ENCODE measurements at regions not wholly inside any gene's neighbourhood (a gene's known extent, or its start where the extent isn't known, plus 50 kb on each side); places are given as distances from the start of the nearest gene placed in this dataset.

- Histone ChIP-seq H3K27ac (no peak overlapping the region), H3K27me3 (no peaks in the 10 kb centered on the region), H3K9ac (ENCODE audit: low read depth in 2 of 2, low read length in 2 of 2) (no peak overlapping the region), H3K4me1 (no peaks in the 10 kb centered on the region), H3K36me3 (no peaks in the 10 kb centered on the region), H3K9me3 (no peaks in the 10 kb centered on the region), H3K4me3 (no peak overlapping the region)
- TF ChIP-seq, protein P1, sequence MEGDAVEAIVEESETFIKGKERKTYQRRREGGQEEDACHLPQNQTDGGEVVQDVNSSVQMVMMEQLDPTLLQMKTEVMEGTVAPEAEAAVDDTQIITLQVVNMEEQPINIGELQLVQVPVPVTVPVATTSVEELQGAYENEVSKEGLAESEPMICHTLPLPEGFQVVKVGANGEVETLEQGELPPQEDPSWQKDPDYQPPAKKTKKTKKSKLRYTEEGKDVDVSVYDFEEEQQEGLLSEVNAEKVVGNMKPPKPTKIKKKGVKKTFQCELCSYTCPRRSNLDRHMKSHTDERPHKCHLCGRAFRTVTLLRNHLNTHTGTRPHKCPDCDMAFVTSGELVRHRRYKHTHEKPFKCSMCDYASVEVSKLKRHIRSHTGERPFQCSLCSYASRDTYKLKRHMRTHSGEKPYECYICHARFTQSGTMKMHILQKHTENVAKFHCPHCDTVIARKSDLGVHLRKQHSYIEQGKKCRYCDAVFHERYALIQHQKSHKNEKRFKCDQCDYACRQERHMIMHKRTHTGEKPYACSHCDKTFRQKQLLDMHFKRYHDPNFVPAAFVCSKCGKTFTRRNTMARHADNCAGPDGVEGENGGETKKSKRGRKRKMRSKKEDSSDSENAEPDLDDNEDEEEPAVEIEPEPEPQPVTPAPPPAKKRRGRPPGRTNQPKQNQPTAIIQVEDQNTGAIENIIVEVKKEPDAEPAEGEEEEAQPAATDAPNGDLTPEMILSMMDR (IDR thresholded peaks at IDR 0.05) = no peak
- intact Hi-C loops (cut with DNase I) = no loop called here
- DNase-seq = no peak
Measured at GRCh38 chr15:23750179-23750578, 63.1 kb upstream of the NDN start.

- H3K27ac ChIP-seq = no peak overlapping the region
- intact Hi-C loops (cut with DNase I) = no loop called here
- H3K4me3 ChIP-seq = no peak overlapping the region
- no peaks in the 10 kb centered on the region for H3K9me3 ChIP-seq
- no peak overlapping the region for H3K9ac ChIP-seq (ENCODE audit: low read depth in 2 of 2, low read length in 2 of 2)
- TF ChIP-seq, protein P1 (IDR thresholded peaks at IDR 0.05) = no peak
- DNase-seq = no peak
- no peaks in the 10 kb centered on the region for H3K27me3 ChIP-seq
- H3K36me3 ChIP-seq = no peaks in the 10 kb centered on the region
- H3K4me1 ChIP-seq = no peaks in the 10 kb centered on the region
Measured at GRCh38 chr15:23750776-23751175, 63.7 kb upstream of the NDN start.

GRCh38 chr15:23753248-23753647, 66.1 kb upstream of the NDN start:
- Histone ChIP-seq H3K36me3 (no peaks in the 10 kb centered on the region), H3K9ac (ENCODE audit: low read depth in 2 of 2, low read length in 2 of 2) (no peak overlapping the region), H3K4me1 (no peaks in the 10 kb centered on the region), H3K9me3 (no peaks in the 10 kb centered on the region), H3K27ac (no peak overlapping the region), H3K4me3 (no peak overlapping the region), H3K27me3 (no peaks in the 10 kb centered on the region)
- intact Hi-C loops (cut with DNase I) = no loop called here
- DNase-seq = no peak
- TF ChIP-seq, protein P1 (IDR thresholded peaks at IDR 0.05) = no peak

- H3K4me1 ChIP-seq = no peaks in the 10 kb centered on the region
Measured at GRCh38 chr15:23758891-23759290, 71.8 kb upstream of the NDN start.

DNA sequence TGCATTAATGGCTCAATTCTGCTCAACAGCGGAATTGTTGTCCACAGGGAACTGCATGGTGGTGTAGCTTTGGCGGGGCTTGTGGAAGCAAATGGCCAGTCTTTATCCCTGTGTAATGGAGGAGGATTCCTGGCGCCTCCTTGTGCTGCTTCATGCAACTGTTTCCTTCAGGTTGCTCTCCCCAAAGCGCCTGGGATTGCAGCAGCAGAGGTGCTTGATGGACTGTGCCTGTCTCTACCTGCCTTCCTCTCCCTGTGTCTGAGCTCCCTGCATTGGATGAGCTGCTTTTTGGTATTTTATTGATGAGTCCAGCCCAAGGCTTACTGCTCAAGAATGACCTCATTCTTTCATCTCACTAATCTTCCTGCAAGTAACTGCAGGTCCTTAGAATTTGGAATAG, 72.9 kb upstream of the NDN start:
- Histone ChIP-seq H3K9me3 (no peaks in the 10 kb centered on the region), H3K4me3 (no peak overlapping the region), H3K4me1 (no peaks in the 10 kb centered on the region), H3K9ac (ENCODE audit: low read depth in 2 of 2, low read length in 2 of 2) (no peak overlapping the region), H3K36me3 (no peaks in the 10 kb centered on the region), H3K27me3 (no peaks in the 10 kb centered on the region), H3K27ac (no peak overlapping the region)
- intact Hi-C loops (cut with DNase I) = no loop called here
- no peak for DNase-seq
- TF ChIP-seq, protein P1 (IDR thresholded peaks at IDR 0.05) = no peak

More at GRCh38 chr15:23758891-23759290, 71.8 kb upstream of the NDN start:
- Histone ChIP-seq H3K9ac (ENCODE audit: low read depth in 2 of 2, low read length in 2 of 2) (no peak overlapping the region), H3K27ac (no peak overlapping the region), H3K9me3 (no peaks in the 10 kb centered on the region), H3K27me3 (no peaks in the 10 kb centered on the region), H3K4me3 (no peak overlapping the region), H3K36me3 (no peaks in the 10 kb centered on the region)
- intact Hi-C loops (cut with DNase I) = no loop called here
- no peak for DNase-seq
- TF ChIP-seq, protein P1 (IDR thresholded peaks at IDR 0.05) = no peak

GRCh38 chr15:23761386-23761785, 74.3 kb upstream of the NDN start:
- Histone ChIP-seq H3K4me1 (no peaks in the 10 kb centered on the region), H3K9ac (ENCODE audit: low read depth in 2 of 2, low read length in 2 of 2) (no peak overlapping the region), H3K9me3 (no peaks in the 10 kb centered on the region), H3K27ac (no peak overlapping the region), H3K27me3 (no peaks in the 10 kb centered on the region), H3K36me3 (no peaks in the 10 kb centered on the region), H3K4me3 (no peak overlapping the region)
- TF ChIP-seq, protein P1 (IDR thresholded peaks at IDR 0.05) = no peak
- DNase-seq = no peak
- intact Hi-C loops (cut with DNase I) = no loop called here

All from colonic mucosa (tissue), 4 donors.